Testis (tissue), 2 donors: ENCODE measurements at regions not wholly inside any gene's neighbourhood (a gene's known extent, or its start where the extent isn't known, plus 50 kb on each side); places are given as distances from the start of the nearest gene placed in this dataset.

ENCODE experiments used
- POLR2A ChIP-seq: fragments of 450-650 bp; IDR thresholded peaks from one replicate; pipeline ENCODE4 v1.6.1; 2017; ENCODE audit warnings: antibody characterized with exemption, mild to moderate bottlenecking, moderate library complexity
- TF ChIP-seq, protein P1 (sequence below), 3 experiments: fragments of 450-650 bp in 2 of 3; fragments of 200-600 bp in 1 of 3; sonication (generic) in 1 of 3; IDR thresholded peaks; one replicate each; pipeline ENCODE4 v1.5.1; 2016 to 2019; ENCODE audit warnings: antibody characterized with exemption in 3 of 3, mild to moderate bottlenecking in 2 of 3, moderate library complexity in 1 of 3

- TF ChIP-seq, protein P1, sequence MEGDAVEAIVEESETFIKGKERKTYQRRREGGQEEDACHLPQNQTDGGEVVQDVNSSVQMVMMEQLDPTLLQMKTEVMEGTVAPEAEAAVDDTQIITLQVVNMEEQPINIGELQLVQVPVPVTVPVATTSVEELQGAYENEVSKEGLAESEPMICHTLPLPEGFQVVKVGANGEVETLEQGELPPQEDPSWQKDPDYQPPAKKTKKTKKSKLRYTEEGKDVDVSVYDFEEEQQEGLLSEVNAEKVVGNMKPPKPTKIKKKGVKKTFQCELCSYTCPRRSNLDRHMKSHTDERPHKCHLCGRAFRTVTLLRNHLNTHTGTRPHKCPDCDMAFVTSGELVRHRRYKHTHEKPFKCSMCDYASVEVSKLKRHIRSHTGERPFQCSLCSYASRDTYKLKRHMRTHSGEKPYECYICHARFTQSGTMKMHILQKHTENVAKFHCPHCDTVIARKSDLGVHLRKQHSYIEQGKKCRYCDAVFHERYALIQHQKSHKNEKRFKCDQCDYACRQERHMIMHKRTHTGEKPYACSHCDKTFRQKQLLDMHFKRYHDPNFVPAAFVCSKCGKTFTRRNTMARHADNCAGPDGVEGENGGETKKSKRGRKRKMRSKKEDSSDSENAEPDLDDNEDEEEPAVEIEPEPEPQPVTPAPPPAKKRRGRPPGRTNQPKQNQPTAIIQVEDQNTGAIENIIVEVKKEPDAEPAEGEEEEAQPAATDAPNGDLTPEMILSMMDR (IDR thresholded peaks at IDR 0.05) = no peak
- TF ChIP-seq POLR2A = no peak
Observed at GRCh38 chr21:41653243-41653953, 113.5 kb downstream of the RIPK4 start.
